GM12872 (cell line): ENCODE measurements at regions not wholly inside any gene's neighbourhood (a gene's known extent, or its start where the extent isn't known, plus 50 kb on each side); places are given as distances from the start of the nearest gene placed in this dataset.

Experiments
- TF ChIP-seq, protein P1 (sequence below): IDR thresholded peaks from 3 replicates; pipeline ENCODE4 v1.5.1; 2011; ENCODE audit warnings: low read depth, mild to moderate bottlenecking, low read length, moderate library complexity; ENCODE audit not compliant: insufficient read depth

DNA sequence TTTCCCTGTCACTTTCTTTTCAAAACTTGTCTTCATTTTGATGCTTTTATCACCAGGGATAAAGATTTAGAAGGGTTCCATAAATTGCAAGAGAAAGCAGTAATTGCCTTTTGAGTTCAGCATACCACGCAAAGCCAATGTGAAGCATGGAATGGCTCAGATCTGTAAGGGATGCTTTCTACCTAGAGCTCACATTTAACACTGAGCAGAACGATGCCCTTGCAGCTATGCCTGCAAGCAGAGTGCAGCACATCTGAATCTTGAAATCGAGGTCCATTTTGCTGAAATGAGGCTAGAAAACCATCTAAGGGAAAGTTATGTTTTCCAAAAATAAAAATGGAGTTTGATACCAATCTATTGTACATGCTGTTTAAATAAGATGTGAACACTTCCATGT lies 171.2 kb upstream of the CELF2 start:
- TF ChIP-seq, protein P1, sequence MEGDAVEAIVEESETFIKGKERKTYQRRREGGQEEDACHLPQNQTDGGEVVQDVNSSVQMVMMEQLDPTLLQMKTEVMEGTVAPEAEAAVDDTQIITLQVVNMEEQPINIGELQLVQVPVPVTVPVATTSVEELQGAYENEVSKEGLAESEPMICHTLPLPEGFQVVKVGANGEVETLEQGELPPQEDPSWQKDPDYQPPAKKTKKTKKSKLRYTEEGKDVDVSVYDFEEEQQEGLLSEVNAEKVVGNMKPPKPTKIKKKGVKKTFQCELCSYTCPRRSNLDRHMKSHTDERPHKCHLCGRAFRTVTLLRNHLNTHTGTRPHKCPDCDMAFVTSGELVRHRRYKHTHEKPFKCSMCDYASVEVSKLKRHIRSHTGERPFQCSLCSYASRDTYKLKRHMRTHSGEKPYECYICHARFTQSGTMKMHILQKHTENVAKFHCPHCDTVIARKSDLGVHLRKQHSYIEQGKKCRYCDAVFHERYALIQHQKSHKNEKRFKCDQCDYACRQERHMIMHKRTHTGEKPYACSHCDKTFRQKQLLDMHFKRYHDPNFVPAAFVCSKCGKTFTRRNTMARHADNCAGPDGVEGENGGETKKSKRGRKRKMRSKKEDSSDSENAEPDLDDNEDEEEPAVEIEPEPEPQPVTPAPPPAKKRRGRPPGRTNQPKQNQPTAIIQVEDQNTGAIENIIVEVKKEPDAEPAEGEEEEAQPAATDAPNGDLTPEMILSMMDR = no peak

DNA sequence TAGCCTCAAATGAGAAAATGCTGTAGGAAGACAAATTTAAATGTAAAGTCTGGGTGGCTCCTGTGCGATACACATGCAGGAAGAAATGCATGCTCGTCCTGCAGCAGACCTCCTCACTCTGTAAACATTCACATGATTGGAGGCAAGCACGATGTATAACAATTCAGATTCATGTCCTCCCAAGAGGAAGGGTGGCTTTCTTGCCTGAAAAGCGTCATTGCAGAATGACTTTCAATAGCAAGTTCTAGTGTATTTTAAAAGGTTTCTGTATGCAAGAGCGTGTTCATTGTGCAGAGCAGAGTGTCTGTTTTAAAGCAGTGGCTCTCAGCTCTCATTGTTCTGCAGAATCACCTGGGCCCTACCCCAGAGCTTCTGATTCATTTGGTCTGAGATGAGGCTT lies 170.3 kb upstream of the CELF2 start:
- TF ChIP-seq, protein P1 = no peak

DNA sequence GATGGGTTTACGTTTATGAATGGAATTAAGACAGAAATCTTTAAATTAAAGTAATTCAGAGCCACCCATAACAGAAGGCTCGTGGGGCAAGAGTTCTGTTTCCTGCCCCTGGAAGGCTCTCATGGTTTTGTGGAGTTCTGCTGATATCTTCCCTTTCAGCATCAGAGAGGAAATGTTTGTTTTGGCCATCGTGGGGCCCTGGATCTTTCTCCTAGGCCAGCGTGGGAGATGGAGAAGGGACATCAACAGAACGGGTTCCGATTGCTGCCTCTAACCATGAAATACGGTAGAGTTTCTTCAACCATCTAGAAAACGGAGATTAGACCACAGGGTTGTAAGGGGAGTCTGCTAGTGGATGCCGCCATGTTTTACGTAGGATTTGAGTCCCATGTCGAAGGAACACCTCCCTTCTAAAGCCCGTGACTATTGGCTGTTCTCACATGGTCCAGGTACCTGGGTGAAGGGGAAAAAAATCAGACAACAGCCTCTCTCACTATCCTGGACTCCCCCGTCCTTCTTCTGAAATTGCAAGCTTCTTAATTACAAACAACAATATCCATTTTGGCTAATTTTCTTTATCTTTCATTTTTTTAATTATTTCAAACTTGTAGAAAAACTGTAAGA lies 169.1 kb upstream of the CELF2 start:
- TF ChIP-seq, protein P1 = no peak

DNA sequence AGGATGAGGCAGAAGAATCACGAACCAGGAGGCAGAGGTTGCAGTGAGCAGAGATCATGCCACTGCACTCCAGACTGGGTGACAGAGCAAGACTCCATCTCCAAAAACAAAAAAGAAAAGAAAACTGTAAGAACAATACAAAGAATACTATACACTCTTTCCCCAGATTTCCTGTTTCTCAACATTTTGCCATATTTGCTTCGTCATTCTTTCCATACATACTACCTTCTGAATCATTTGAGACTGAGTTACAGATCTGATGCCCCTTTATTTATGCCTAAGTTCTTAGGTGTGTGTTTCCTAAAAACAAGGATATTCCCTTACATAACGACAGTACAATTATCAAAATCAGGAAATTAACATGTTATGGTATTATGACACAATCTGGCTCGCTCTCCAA lies 168.4 kb upstream of the CELF2 start:
- TF ChIP-seq, protein P1 = no peak

DNA sequence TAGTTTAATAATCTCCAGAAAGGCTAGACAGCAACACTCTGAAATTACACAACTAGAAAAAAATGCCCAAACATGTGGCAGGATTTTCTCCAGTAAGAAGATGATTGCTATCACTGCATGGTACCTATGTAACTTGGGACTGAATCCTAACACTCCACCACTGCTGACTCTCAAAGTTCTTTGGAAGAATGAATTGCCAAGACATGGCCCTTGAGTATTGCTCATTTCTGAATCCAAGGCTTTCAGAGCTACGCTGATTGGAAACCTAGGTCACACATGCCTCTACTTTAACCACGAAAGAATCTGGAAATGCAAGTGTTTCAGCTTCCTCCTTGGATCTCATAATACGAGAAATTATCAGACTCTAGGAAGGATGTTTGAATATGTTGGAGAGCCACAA lies 167.5 kb upstream of the CELF2 start:
- TF ChIP-seq, protein P1 = no peak

DNA sequence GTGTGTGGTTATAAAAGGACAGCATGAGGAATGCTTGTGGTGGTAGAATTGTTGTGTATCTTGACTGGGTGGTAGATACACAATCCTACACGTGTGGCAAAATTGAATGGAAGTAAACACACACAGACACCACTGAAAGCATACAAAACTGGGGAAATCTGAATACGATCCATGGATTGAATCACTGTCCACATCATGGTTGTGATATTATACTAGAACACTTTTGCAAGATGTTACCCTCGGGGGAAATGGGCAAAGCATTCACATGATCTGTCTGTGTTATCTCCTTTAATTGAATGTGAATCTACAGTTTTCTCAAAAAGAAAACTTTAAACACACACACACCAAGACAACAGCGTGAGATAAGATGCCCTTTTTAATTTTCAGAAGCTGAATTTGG lies 165.2 kb upstream of the CELF2 start:
- TF ChIP-seq, protein P1 = no peak

DNA sequence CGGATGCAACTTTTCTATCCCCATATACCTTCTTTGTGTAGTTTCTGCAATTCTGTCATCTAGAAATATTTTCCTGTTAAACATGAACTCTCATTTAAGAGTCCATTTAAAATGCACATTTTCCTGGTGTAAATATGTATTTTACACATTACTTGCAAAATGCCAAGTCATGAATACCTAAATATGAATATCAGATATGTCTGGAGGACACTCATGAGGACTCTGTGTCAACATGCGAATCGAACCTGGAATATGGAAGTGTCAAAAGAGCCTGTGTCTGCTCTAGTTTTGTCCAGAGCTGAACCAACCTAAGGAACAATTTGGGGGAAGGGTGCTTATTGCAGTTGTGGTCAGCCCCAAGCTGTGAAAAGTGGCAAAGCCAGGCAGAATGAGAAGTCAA lies 163.7 kb upstream of the CELF2 start:
- TF ChIP-seq, protein P1 = no peak
